Neuronal stem cell (in vitro differentiated cells): ENCODE measurements at regions not wholly inside any gene's neighbourhood (a gene's known extent, or its start where the extent isn't known, plus 50 kb on each side); places are given as distances from the start of the nearest gene placed in this dataset.

Experiments used
- DNase-seq: peaks from one replicate; pipeline ENCODE4 v3.0.0-alpha.2; 2013; ENCODE audit warnings: low spot score
- H2AFZ ChIP-seq: one replicate; pipeline ENCODE4 v1.6.1; 2013; ENCODE audit warnings: mild to moderate bottlenecking, low read length, inconsistent platforms
- H2AK5ac ChIP-seq: 2 replicates; pipeline ENCODE4 v1.6.1; 2013; ENCODE audit warnings: low read depth, mild to moderate bottlenecking, inconsistent platforms, low read length, moderate library complexity, mixed read lengths
- H2BK120ac ChIP-seq: 2 replicates; pipeline ENCODE4 v1.6.1; 2013; ENCODE audit warnings: low read depth, mild to moderate bottlenecking, inconsistent platforms, low read length, moderate library complexity, mixed read lengths
- H2BK12ac ChIP-seq: one replicate; pipeline ENCODE4 v1.6.1; 2013; ENCODE audit warnings: low read length, inconsistent platforms
- H2BK15ac ChIP-seq: 2 replicates; pipeline ENCODE4 v1.6.1; 2013; ENCODE audit warnings: mild to moderate bottlenecking, low read length, inconsistent platforms, mixed read lengths
- H2BK5ac ChIP-seq: one replicate; pipeline ENCODE4 v1.6.1; 2013; ENCODE audit warnings: inconsistent platforms, mild to moderate bottlenecking, low read length, moderate library complexity
- H3K14ac ChIP-seq: one replicate; pipeline ENCODE4 v1.6.1; 2013; ENCODE audit warnings: low read length, inconsistent platforms
- H3K18ac ChIP-seq: 2 replicates; pipeline ENCODE4 v1.6.1; 2013; ENCODE audit warnings: low read length, inconsistent platforms
- H3K23ac ChIP-seq: 2 replicates; pipeline ENCODE4 v1.6.1; 2013; ENCODE audit warnings: low read depth, mild to moderate bottlenecking, mixed read lengths, low read length, inconsistent platforms; ENCODE audit not compliant: poor library complexity
- H3K27ac ChIP-seq: replicated peaks from 3 replicates; pipeline ENCODE4 v1.5.1; 2013; ENCODE audit warnings: low read length, inconsistent platforms
- H3K27me3 ChIP-seq, 3 experiments: 2 replicates each; pipeline ENCODE4 v1.6.1; 2013; ENCODE audit warnings: low read length in 3 of 3, mild to moderate bottlenecking in 2 of 3, inconsistent platforms in 1 of 3, low read depth in 1 of 3, mixed read lengths in 1 of 3, moderate library complexity in 1 of 3; ENCODE audit not compliant: control insufficient read depth in 3 of 3, insufficient read depth in 3 of 3
- H3K36me3 ChIP-seq, 2 donors: replicated peaks in 1 of 2; 2 replicates each; pipeline ENCODE4 v1.6.1; 2013; ENCODE audit warnings: low read length in 2 of 2; ENCODE audit not compliant: control insufficient read depth in 2 of 2, insufficient read depth in 2 of 2
- H3K4ac ChIP-seq: 2 replicates; pipeline ENCODE4 v1.6.1; 2013; ENCODE audit warnings: inconsistent platforms, mild to moderate bottlenecking, low read length, moderate library complexity
- H3K4me1 ChIP-seq, 2 donors: 1 replicate in 1 of 2; 2 replicates in 1 of 2; pipeline ENCODE4 v1.6.1; 2013; ENCODE audit warnings: low read length in 2 of 2, low read depth in 1 of 2; ENCODE audit not compliant: control insufficient read depth in 2 of 2, insufficient read depth in 1 of 2
- H3K4me2 ChIP-seq: one replicate; pipeline ENCODE4 v1.6.1; 2013; ENCODE audit warnings: mild to moderate bottlenecking, low read length, inconsistent platforms; ENCODE audit not compliant: insufficient read depth, poor library complexity, severe bottlenecking
- H3K4me3 ChIP-seq, 2 donors: 2 replicates each; pipeline ENCODE4 v1.5.1; 2013; ENCODE audit warnings: low read length in 2 of 2, mild to moderate bottlenecking in 2 of 2, inconsistent platforms in 1 of 2, moderate library complexity in 1 of 2
- H3K79me1 ChIP-seq: one replicate; pipeline ENCODE4 v1.6.1; 2013; ENCODE audit warnings: low read depth, mild to moderate bottlenecking, inconsistent platforms, low read length, moderate library complexity
- H3K9ac ChIP-seq: one replicate; pipeline ENCODE4 v1.6.1; 2013; ENCODE audit warnings: mild to moderate bottlenecking, low read depth, low read length, inconsistent platforms; ENCODE audit not compliant: poor library complexity
- H3K9me3 ChIP-seq, 2 donors: replicated peaks in 1 of 2; 2 replicates each; pipeline versions ENCODE3 to v1.6.1; 2013; ENCODE audit warnings: low read length in 2 of 2, mild to moderate bottlenecking in 2 of 2, inconsistent platforms in 1 of 2, low read depth in 1 of 2, mixed read lengths in 1 of 2, moderate library complexity in 1 of 2; ENCODE audit not compliant: control insufficient read depth in 2 of 2, insufficient read depth in 1 of 2
- H4K8ac ChIP-seq: one replicate; pipeline ENCODE4 v1.6.1; 2013; ENCODE audit warnings: low read depth, mild to moderate bottlenecking, inconsistent platforms, low read length, moderate library complexity
- H4K91ac ChIP-seq: one replicate; pipeline ENCODE4 v1.6.1; 2013; ENCODE audit warnings: low read length, low read depth, mild to moderate bottlenecking, inconsistent platforms; ENCODE audit not compliant: poor library complexity
- WGBS, 2 donors: extraction: QIAGEN DNeasy Blood & Tissue Kit; methylation state at CpG; one replicate each; pipeline ENCODE4 v1.1.7; 2013; ENCODE audit warnings: missing lambda C conversion rate in 2 of 2, mixed read lengths in 1 of 2; ENCODE audit not compliant: insufficient read length in 2 of 2, insufficient replicate concordance in 1 of 2; ENCODE audit errors: extremely low coverage in 2 of 2; 5-methylcytosine and 5-hydroxymethylcytosine counted together

DNA sequence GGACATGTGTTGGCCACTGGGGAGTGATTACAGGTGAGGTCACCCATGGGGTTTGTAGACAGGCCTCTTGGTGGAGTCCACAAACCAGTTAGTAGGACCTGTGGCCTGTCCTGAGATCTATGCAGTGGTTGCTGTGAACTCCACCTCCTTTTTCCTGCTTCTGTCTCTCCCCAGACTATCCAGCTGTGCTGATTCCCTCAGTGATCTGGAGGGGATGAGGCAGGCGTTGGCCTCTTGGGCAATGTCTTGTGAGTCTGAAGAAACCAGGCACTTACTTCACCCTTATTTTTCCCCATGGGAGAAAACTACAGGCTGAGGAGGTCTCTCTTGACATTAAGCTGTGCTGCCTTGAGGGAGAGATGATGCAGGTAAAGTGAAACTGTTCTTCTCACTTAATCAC, 257.2 kb upstream of the PRICKLE1 start:
- H2BK5ac ChIP-seq, result no peak overlapping the region
- no peak for DNase-seq
- no peaks in the 10 kb centered on the region for H3K9me3 ChIP-seq
- no peak overlapping the region for H3K23ac ChIP-seq
- no peak overlapping the region for H3K4me2 ChIP-seq
- no CpG with 5 or more reads among the region's 1 CpG for WGBS, 2 donors
- H3K18ac ChIP-seq, result no peak overlapping the region
- no peak overlapping the region for H4K8ac ChIP-seq
- no peak overlapping the region for H2BK120ac ChIP-seq
- H3K36me3 ChIP-seq, result no peaks in the 10 kb centered on the region
- H3K27ac ChIP-seq, result no peak overlapping the region
- H3K4ac ChIP-seq, result no peak overlapping the region
- no peaks in the 10 kb centered on the region for H3K79me1 ChIP-seq
- no peak overlapping the region for H2AK5ac ChIP-seq
- H2BK12ac ChIP-seq, result no peak overlapping the region
- H4K91ac ChIP-seq, result no peak overlapping the region
- H3K14ac ChIP-seq, result no peak overlapping the region
- H2AFZ ChIP-seq, result peak overlapping the region; percentile 28
- H3K27me3 ChIP-seq, result no peaks in the 10 kb centered on the region
- no peak overlapping the region for H3K9ac ChIP-seq
- H2BK15ac ChIP-seq, result no peak overlapping the region
- H3K4me3 ChIP-seq, result no peak overlapping the region
- H3K4me1 ChIP-seq, result no peaks in the 10 kb centered on the region

DNA sequence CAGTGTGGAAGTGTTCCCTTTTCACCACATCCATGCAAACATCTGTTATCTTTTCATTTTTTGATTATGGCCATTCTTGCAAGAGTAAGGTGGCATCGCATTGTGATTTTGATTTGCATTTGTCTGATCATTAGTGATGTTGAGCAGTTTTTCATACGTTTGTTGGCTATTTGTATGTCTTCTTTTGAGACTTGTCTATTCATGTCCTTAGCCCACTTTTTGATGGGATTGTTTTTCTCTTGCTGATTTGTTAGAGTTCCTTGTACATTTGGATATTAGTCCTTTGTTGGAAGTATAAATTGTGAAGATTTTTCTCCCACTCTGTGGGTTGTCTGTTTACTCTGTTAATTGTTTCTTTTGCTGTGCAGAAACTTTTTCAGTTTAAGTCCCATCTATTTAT, 244.5 kb upstream of the PRICKLE1 start:
- H3K4ac ChIP-seq, result no peak overlapping the region
- no peak overlapping the region for H2BK15ac ChIP-seq
- H2AFZ ChIP-seq, result no peak overlapping the region
- H2BK120ac ChIP-seq, result no peak overlapping the region
- H3K4me3 ChIP-seq, result no peak overlapping the region
- H3K4me2 ChIP-seq, result no peak overlapping the region
- H3K27me3 ChIP-seq, result no peaks in the 10 kb centered on the region
- H3K4me1 ChIP-seq, result no peaks in the 10 kb centered on the region
- H3K27ac ChIP-seq, result no peak overlapping the region
- H3K14ac ChIP-seq, result no peak overlapping the region
- H4K91ac ChIP-seq, result no peak overlapping the region
- no peaks in the 10 kb centered on the region for H3K9me3 ChIP-seq
- no peak overlapping the region for H3K9ac ChIP-seq
- WGBS, 2 donors, result no CpG with 5 or more reads among the region's 2 CpGs
- H2BK5ac ChIP-seq, result no peak overlapping the region
- H3K23ac ChIP-seq, result no peak overlapping the region
- no peak overlapping the region for H3K18ac ChIP-seq
- H3K36me3 ChIP-seq, result no peaks in the 10 kb centered on the region
- no peak overlapping the region for H2BK12ac ChIP-seq
- no peak overlapping the region for H2AK5ac ChIP-seq
- H4K8ac ChIP-seq, result no peak overlapping the region
- no peak for DNase-seq
- H3K79me1 ChIP-seq, result no peaks in the 10 kb centered on the region

DNA sequence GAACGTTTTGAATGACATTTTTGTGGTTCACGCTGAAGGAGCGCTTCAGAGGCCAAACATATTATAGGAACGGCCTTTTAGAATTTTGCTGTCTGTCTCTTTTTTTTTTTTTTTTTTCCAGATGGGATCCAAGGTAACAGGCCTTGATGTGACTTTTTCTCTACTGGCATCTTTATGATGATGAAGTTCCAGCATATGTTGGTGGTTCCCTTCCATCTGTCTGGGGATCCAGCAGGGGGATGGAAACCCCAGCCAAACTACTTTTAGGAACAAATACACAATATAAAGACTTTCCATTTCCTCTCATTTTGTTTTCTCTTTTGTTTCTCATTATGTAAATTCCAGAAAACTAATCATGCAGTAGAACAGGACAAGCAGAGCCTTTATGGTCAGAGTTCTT, 239.3 kb upstream of the PRICKLE1 start:
- no CpG with 5 or more reads among the region's 4 CpGs for WGBS, 2 donors
- no peaks in the 10 kb centered on the region for H3K9me3 ChIP-seq
- no peaks in the 10 kb centered on the region for H3K79me1 ChIP-seq
- no peak overlapping the region for H3K9ac ChIP-seq
- H3K27ac ChIP-seq, result no peak overlapping the region
- H3K36me3 ChIP-seq, result no peaks in the 10 kb centered on the region
- no peak overlapping the region for H3K4me3 ChIP-seq
- H2BK5ac ChIP-seq, result no peak overlapping the region
- no peaks in the 10 kb centered on the region for H3K4me1 ChIP-seq
- no peak overlapping the region for H3K4me2 ChIP-seq
- no peak for DNase-seq
- H3K14ac ChIP-seq, result no peak overlapping the region
- H2AFZ ChIP-seq, result no peak overlapping the region
- H4K91ac ChIP-seq, result no peak overlapping the region
- H2BK12ac ChIP-seq, result no peak overlapping the region
- no peak overlapping the region for H2BK120ac ChIP-seq
- H3K4ac ChIP-seq, result no peak overlapping the region
- H3K23ac ChIP-seq, result no peak overlapping the region
- no peak overlapping the region for H3K18ac ChIP-seq
- no peak overlapping the region for H2AK5ac ChIP-seq
- H2BK15ac ChIP-seq, result no peak overlapping the region
- no peaks in the 10 kb centered on the region for H3K27me3 ChIP-seq
- H4K8ac ChIP-seq, result no peak overlapping the region

DNA sequence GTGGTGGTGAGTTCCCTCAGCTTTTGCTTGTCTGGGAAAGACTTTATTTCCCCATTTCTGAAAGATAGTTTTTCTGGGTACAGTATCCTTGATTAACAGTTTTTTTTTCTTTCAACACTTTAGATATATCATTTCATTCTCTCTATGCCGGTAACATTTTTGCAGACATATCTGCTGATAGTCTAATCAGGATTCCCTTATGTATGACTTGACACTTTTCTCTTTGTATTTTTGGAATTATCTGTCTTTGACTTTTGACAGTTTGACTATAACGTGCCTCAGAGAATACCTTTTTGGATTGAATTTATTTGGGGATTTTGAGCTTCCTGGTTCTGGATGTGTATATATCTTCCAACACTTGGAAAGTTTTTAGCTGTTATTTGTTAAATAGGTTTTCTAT, 234.8 kb upstream of the PRICKLE1 start:
- Histone ChIP-seq H3K14ac (no peak overlapping the region), H3K4me1 (no peaks in the 10 kb centered on the region), H2BK120ac (no peak overlapping the region), H3K27me3 (no peaks in the 10 kb centered on the region), H3K27ac (no peak overlapping the region), H2BK15ac (no peak overlapping the region), H4K91ac (no peak overlapping the region), H2AFZ (no peak overlapping the region), H3K4me2 (no peak overlapping the region), H3K18ac (no peak overlapping the region), H3K4ac (no peak overlapping the region), H3K9me3 (no peaks in the 10 kb centered on the region), H3K23ac (no peak overlapping the region), H3K4me3 (no peak overlapping the region), H2BK5ac (no peak overlapping the region), H3K36me3 (no peaks in the 10 kb centered on the region), H3K9ac (no peak overlapping the region), H4K8ac (no peak overlapping the region), H2BK12ac (no peak overlapping the region), H3K79me1 (no peaks in the 10 kb centered on the region), H2AK5ac (no peak overlapping the region)
- no CpG with 5 or more reads among the region's 2 CpGs for WGBS, 2 donors
- DNase-seq, result no peak
